ENCODE measurements at regions not wholly inside any gene's neighbourhood (a gene's known extent, or its start where the extent isn't known, plus 50 kb on each side); places are given as distances from the start of the nearest gene placed in this dataset.

DNA sequence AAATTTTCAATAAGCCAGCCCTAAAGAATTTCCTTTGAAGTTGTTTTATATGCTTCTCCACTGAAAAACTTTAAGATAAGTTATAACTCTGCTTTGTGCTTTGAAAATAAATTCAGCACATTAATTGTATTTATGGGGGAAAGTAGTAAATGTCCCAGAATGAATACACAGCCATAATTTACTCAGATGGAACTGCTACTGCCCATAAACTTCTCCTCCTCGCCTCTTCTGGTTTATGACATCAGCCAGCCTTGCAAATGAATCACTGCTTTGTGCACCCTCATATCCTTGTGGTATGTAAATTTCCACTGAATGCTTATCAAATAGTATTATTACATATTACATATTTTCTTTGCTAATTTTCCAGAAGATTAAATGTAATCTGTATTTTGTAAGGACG is 302.0 kb downstream of the DIPK2A start:
- TF ChIP-seq, protein P1, sequence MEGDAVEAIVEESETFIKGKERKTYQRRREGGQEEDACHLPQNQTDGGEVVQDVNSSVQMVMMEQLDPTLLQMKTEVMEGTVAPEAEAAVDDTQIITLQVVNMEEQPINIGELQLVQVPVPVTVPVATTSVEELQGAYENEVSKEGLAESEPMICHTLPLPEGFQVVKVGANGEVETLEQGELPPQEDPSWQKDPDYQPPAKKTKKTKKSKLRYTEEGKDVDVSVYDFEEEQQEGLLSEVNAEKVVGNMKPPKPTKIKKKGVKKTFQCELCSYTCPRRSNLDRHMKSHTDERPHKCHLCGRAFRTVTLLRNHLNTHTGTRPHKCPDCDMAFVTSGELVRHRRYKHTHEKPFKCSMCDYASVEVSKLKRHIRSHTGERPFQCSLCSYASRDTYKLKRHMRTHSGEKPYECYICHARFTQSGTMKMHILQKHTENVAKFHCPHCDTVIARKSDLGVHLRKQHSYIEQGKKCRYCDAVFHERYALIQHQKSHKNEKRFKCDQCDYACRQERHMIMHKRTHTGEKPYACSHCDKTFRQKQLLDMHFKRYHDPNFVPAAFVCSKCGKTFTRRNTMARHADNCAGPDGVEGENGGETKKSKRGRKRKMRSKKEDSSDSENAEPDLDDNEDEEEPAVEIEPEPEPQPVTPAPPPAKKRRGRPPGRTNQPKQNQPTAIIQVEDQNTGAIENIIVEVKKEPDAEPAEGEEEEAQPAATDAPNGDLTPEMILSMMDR (IDR thresholded peaks at IDR 0.05) = no peak
- TF ChIP-seq POLR2A (IDR thresholded peaks at IDR 0.05) (no peak), EP300 (IDR thresholded peaks at IDR 0.05) (peak in 2 of 4 donors; percentile 47 to 60), POLR2AphosphoS5 (IDR thresholded peaks at IDR 0.05) (peak; percentile 59 to 83 (median 76))

Measured in sigmoid colon (tissue), 4 donors.